Lower lobe of right lung (tissue), 2 donors: ENCODE measurements at regions not wholly inside any gene's neighbourhood (a gene's known extent, or its start where the extent isn't known, plus 50 kb on each side); places are given as distances from the start of the nearest gene placed in this dataset.

ENCODE experiments used
- ATAC-seq, 2 donors: fragments of 200-7000 bp; cut with Tn5 transposase; one replicate each; pipeline ENCODE4 v1.9.1; 2020 to 2022; ENCODE audit warnings: mild to moderate bottlenecking in 2 of 2, moderate library complexity in 2 of 2
- DNase-seq: peaks from one replicate; pipeline ENCODE4 v3.0.0-alpha.2; 2020
- H3K27ac ChIP-seq: fragments of 200-600 bp; one replicate; pipeline ENCODE4 v1.8.0; 2022
- H3K27me3 ChIP-seq: fragments of 200-600 bp; one replicate; pipeline ENCODE4 v1.8.0; 2022; ENCODE audit warnings: low read depth
- H3K36me3 ChIP-seq: fragments of 200-600 bp; one replicate; pipeline ENCODE4 v1.8.0; 2022; ENCODE audit warnings: mild to moderate bottlenecking
- H3K4me1 ChIP-seq: fragments of 200-600 bp; one replicate; pipeline ENCODE4 v1.8.0; 2022
- H3K4me3 ChIP-seq: fragments of 200-600 bp; one replicate; pipeline ENCODE4 v1.8.0; 2022; ENCODE audit warnings: mild to moderate bottlenecking
- H3K9me3 ChIP-seq: fragments of 200-600 bp; one replicate; pipeline ENCODE4 v1.8.0; 2022
- CTCF ChIP-seq: fragments of 200-600 bp; IDR thresholded peaks from one replicate; pipeline ENCODE4 v1.8.0; 2022; ENCODE audit warnings: antibody characterized with exemption, mild to moderate bottlenecking
- intact Hi-C: fragments of 100-400 bp; cut with DNase I; formaldehyde crosslinking; loops from one replicate; pipeline ENCODE4 v1.11.0; 2022
- donor health status: DM: no; HTN: yes; CAD: no; lungs with severe emphysema.

- H3K36me3 ChIP-seq, result no peaks in the 10 kb centered on the region
- DNase-seq (no peak), ATAC-seq (no peak)
- H3K4me3 ChIP-seq, result no peak overlapping the region
- no peak overlapping the region for H3K27ac ChIP-seq
- TF ChIP-seq CTCF, result no peak
- H3K4me1 ChIP-seq, result no peaks in the 10 kb centered on the region
- intact Hi-C loops, result no loop called here
- H3K9me3 ChIP-seq, result no peaks in the 10 kb centered on the region
- H3K27me3 ChIP-seq, result peaks cover 15% of the 10 kb centered on the region
Measured at GRCh38 chr20:24747010-24747712, 201.9 kb upstream of the CST7 start.

GRCh38 chr20:24747881-24748595, 201.0 kb upstream of the CST7 start:
- H3K4me1 ChIP-seq, result no peaks in the 10 kb centered on the region
- H3K27ac ChIP-seq, result no peak overlapping the region
- intact Hi-C loops, result no loop called here
- H3K4me3 ChIP-seq, result no peak overlapping the region
- DNase-seq (no peak), ATAC-seq (no peak)
- H3K9me3 ChIP-seq, result no peaks in the 10 kb centered on the region
- peaks cover 15% of the 10 kb centered on the region for H3K27me3 ChIP-seq
- no peak for TF ChIP-seq CTCF
- H3K36me3 ChIP-seq, result no peaks in the 10 kb centered on the region

- no peaks in the 10 kb centered on the region for H3K36me3 ChIP-seq
- TF ChIP-seq CTCF, result no peak
- H3K4me1 ChIP-seq, result no peaks in the 10 kb centered on the region
- no peaks in the 10 kb centered on the region for H3K27me3 ChIP-seq
- intact Hi-C loops, result no loop called here
- H3K4me3 ChIP-seq, result no peak overlapping the region
- no peaks in the 10 kb centered on the region for H3K9me3 ChIP-seq
- H3K27ac ChIP-seq, result no peak overlapping the region
- ATAC-seq (no peak), DNase-seq (no peak)
Measured at GRCh38 chr20:24751551-24751950, 197.5 kb upstream of the CST7 start.

- no peak for DNase-seq
- no peaks in the 10 kb centered on the region for H3K9me3 ChIP-seq
- no peaks in the 10 kb centered on the region for H3K36me3 ChIP-seq
- intact Hi-C loops, result no loop called here
- no peak for TF ChIP-seq CTCF
- H3K27me3 ChIP-seq, result no peaks in the 10 kb centered on the region
- no peaks in the 10 kb centered on the region for H3K4me1 ChIP-seq
- ATAC-seq, result no peak
- no peak overlapping the region for H3K4me3 ChIP-seq
- H3K27ac ChIP-seq, result no peak overlapping the region
Measured at GRCh38 chr20:24752612-24753011, 196.5 kb upstream of the CST7 start.

GRCh38 chr20:24753130-24753529, 195.9 kb upstream of the CST7 start:
- ATAC-seq, result no peak
- Histone ChIP-seq H3K4me3 (no peak overlapping the region), H3K9me3 (no peaks in the 10 kb centered on the region), H3K36me3 (no peaks in the 10 kb centered on the region), H3K4me1 (no peaks in the 10 kb centered on the region), H3K27ac (no peak overlapping the region), H3K27me3 (no peaks in the 10 kb centered on the region)
- intact Hi-C loops, result no loop called here
- DNase-seq, result no peak
- no peak for TF ChIP-seq CTCF
